RWPE2 (cell line): ENCODE measurements at regions not wholly inside any gene's neighbourhood (a gene's known extent, or its start where the extent isn't known, plus 50 kb on each side); places are given as distances from the start of the nearest gene placed in this dataset.

Experiments used
- ATAC-seq: fragments of 200-7000 bp; cut with Tn5 transposase; 3 replicates; pipeline ENCODE4 v1.9.1; 2021; ENCODE audit warnings: low read depth
- DNase-seq: peaks from one replicate; pipeline ENCODE4 v3.0.0-alpha.2; 2020; ENCODE audit warnings: low spot score
- H3K27ac ChIP-seq: fragments of 450-650 bp; 2 replicates; pipeline ENCODE4 v1.5.1; 2017; ENCODE audit warnings: mild to moderate bottlenecking; ENCODE audit not compliant: poor library complexity, severe bottlenecking
- H3K27me3 ChIP-seq: fragments of 250-450 bp; sonication (Bioruptor Pico); 2 replicates; pipeline ENCODE4 v1.5.1; 2021; ENCODE audit warnings: mild to moderate bottlenecking, moderate library complexity; ENCODE audit not compliant: insufficient read depth, poor library complexity, severe bottlenecking
- H3K36me3 ChIP-seq: fragments of 250-450 bp; sonication (Bioruptor Pico); 2 replicates; pipeline ENCODE4 v1.5.1; 2020; ENCODE audit warnings: low read depth, mild to moderate bottlenecking, moderate library complexity
- H3K4me1 ChIP-seq: fragments of 250-450 bp; sonication (Bioruptor Pico); 2 replicates; pipeline ENCODE4 v1.5.1; 2021; ENCODE audit warnings: mild to moderate bottlenecking, moderate library complexity; ENCODE audit not compliant: insufficient read depth, poor library complexity, severe bottlenecking
- H3K4me3 ChIP-seq: fragments of 250-450 bp; sonication (Bioruptor Pico); 2 replicates; pipeline ENCODE4 v1.5.1; 2021; ENCODE audit warnings: mild to moderate bottlenecking, moderate library complexity; ENCODE audit not compliant: severe bottlenecking
- H3K9me3 ChIP-seq: fragments of 250-450 bp; sonication (Bioruptor Pico); 2 replicates; pipeline ENCODE4 v1.5.1; 2021; ENCODE audit warnings: mild to moderate bottlenecking, moderate library complexity; ENCODE audit not compliant: severe bottlenecking
- TF ChIP-seq, protein P1 (sequence below): fragments of 450-650 bp; IDR thresholded peaks from one replicate; pipeline ENCODE4 v1.5.1; 2017; ENCODE audit warnings: mild to moderate bottlenecking, moderate library complexity; ENCODE audit not compliant: poor library complexity, severe bottlenecking

DNA sequence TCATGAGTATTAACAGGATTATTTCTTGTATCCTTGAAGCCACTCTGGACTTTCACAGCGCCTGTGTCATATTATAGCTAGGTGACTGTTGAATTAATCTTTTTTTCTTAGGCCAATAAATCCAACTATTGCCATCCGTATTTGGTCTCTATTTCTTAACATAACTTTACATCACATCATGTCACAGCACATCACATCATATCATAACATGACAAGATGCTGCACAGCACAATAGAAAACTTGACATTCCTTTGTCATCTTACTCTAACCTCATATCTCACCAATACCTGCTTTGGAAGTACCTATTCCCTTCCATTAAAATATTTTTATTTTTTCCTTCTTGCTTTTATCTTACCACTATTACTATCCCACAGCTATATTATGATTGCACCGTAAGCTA is 1480.8 kb downstream of the TECRL start:
- DNase-seq (no peak), ATAC-seq (no peak)
- no peak overlapping the region for H3K27ac ChIP-seq
- H3K27me3 ChIP-seq: no peaks in the 10 kb centered on the region
- no peaks in the 10 kb centered on the region for H3K9me3 ChIP-seq
- no peaks in the 10 kb centered on the region for H3K36me3 ChIP-seq
- TF ChIP-seq, protein P1, sequence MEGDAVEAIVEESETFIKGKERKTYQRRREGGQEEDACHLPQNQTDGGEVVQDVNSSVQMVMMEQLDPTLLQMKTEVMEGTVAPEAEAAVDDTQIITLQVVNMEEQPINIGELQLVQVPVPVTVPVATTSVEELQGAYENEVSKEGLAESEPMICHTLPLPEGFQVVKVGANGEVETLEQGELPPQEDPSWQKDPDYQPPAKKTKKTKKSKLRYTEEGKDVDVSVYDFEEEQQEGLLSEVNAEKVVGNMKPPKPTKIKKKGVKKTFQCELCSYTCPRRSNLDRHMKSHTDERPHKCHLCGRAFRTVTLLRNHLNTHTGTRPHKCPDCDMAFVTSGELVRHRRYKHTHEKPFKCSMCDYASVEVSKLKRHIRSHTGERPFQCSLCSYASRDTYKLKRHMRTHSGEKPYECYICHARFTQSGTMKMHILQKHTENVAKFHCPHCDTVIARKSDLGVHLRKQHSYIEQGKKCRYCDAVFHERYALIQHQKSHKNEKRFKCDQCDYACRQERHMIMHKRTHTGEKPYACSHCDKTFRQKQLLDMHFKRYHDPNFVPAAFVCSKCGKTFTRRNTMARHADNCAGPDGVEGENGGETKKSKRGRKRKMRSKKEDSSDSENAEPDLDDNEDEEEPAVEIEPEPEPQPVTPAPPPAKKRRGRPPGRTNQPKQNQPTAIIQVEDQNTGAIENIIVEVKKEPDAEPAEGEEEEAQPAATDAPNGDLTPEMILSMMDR: no peak
- no peaks in the 10 kb centered on the region for H3K4me1 ChIP-seq
- H3K4me3 ChIP-seq: no peak overlapping the region

DNA sequence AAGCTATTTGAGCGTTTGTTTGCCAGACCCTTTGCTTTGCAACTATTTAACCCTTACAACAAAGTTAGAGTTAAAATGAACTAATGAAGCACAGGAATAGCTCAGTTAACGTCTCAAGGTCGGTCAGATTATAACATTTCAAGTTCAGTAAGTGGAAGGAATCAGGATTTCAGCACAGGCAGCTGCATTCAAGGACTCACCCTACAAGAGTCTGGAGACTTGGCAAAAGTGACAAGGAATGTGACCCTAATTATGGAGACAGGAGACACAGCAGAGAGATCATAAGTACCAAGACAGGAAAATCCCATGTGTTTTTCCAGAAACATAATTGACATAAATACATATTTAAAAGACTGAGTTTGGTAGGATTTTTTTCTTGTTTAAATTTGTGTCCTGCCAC is 1481.7 kb downstream of the TECRL start:
- Histone ChIP-seq H3K4me3 (no peak overlapping the region), H3K36me3 (no peaks in the 10 kb centered on the region), H3K4me1 (no peaks in the 10 kb centered on the region), H3K9me3 (no peaks in the 10 kb centered on the region), H3K27ac (no peak overlapping the region), H3K27me3 (no peaks in the 10 kb centered on the region)
- TF ChIP-seq, protein P1: no peak
- ATAC-seq (no peak), DNase-seq (no peak)

DNA sequence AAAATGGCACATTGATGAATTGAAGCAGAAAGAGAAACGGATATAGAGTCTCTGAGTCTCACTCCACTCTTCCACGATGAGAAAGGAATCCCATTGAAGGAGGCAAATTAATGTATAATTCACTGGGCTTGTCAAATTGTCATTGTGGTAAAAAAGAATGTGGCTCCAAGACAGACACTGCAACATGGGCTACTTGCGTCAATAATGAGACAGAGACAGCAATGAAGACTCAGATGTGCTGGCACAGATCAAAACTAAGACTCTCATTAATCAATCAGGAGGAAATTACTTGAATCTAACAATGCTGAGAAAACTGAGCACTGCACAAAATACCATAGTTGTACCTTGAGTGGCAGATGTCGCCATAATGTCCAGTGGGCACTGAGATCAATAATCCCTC is 1485.5 kb downstream of the TECRL start:
- DNase-seq (no peak), ATAC-seq (no peak)
- Histone ChIP-seq H3K9me3 (no peaks in the 10 kb centered on the region), H3K4me3 (no peak overlapping the region), H3K36me3 (no peaks in the 10 kb centered on the region), H3K4me1 (no peaks in the 10 kb centered on the region), H3K27ac (no peak overlapping the region), H3K27me3 (no peaks in the 10 kb centered on the region)
- TF ChIP-seq, protein P1: no peak

DNA sequence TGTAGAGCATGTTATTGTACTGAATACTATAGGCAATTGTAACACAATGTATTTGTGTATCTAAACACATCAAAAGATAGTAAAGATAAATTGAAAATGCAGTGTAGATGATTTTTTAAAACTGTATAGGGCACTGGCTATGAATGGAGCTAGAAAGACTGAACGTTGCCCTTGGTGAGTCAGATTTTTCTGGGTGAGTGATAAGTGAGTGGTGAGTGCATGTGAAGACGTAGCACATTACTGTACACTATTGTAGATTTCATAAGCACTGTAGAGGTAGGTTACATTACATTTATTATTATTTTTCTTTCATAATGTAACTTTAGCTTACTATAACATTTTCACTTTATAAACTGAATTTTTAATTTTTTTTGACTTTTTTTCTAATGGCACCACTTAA is 1491.6 kb downstream of the TECRL start:
- Histone ChIP-seq H3K36me3 (no peaks in the 10 kb centered on the region), H3K4me1 (no peaks in the 10 kb centered on the region), H3K27ac (no peak overlapping the region), H3K9me3 (no peaks in the 10 kb centered on the region), H3K4me3 (no peak overlapping the region), H3K27me3 (no peaks in the 10 kb centered on the region)
- ATAC-seq: peak; percentile 58; the same call in 1 of the 3 replicates
- DNase-seq: no peak
- TF ChIP-seq, protein P1: no peak

DNA sequence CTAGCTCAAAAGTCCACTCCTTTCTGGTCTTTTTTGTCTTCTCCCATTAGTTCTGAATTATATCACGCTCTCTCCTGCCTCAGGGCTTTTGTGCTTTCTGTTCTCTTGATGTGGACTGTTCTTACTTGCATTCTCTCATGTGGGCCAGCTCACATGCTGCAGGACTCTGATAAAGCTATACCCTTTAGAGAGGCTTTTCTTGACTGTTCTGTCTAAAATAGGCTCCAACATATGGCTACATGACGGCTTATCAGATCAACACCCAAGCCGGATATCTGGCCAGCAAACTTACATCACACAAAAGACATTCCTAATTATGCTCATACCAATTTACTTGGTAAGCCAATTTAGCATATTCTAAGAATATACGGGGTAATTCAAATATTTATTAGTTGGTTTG is 1494.5 kb downstream of the TECRL start:
- Histone ChIP-seq H3K27ac (no peak overlapping the region), H3K4me1 (no peaks in the 10 kb centered on the region), H3K9me3 (no peaks in the 10 kb centered on the region), H3K4me3 (no peak overlapping the region), H3K27me3 (no peaks in the 10 kb centered on the region), H3K36me3 (no peaks in the 10 kb centered on the region)
- DNase-seq: no peak
- TF ChIP-seq, protein P1: no peak
- ATAC-seq: no peak
